Breast epithelium (tissue), 4 donors: ENCODE measurements at regions not wholly inside any gene's neighbourhood (a gene's known extent, or its start where the extent isn't known, plus 50 kb on each side); places are given as distances from the start of the nearest gene placed in this dataset.

ENCODE experiments used
- DNase-seq, 2 donors: peaks; one replicate each; pipeline ENCODE4 v3.0.0-alpha.2; 2019; ENCODE audit warnings: low spot score in 2 of 2
- H3K27ac ChIP-seq, 2 donors: fragments of 200-600 bp; sonication (generic) in 1 of 2; one replicate each; pipeline ENCODE4 v1.5.1; 2016 to 2019; ENCODE audit warnings: mild to moderate bottlenecking in 1 of 2
- H3K27me3 ChIP-seq, 2 donors: fragments of 200-600 bp; sonication (generic) in 1 of 2; one replicate each; pipeline versions ENCODE4 v1.5.1 to v1.6.0; 2017 to 2019; ENCODE audit warnings: control low read depth in 1 of 2, mild to moderate bottlenecking in 1 of 2
- H3K36me3 ChIP-seq: fragments of 200-600 bp; one replicate; pipeline ENCODE4 v1.5.1; 2019
- H3K4me1 ChIP-seq, 2 donors: fragments of 200-600 bp; sonication (generic); one replicate each; pipeline ENCODE4 v1.5.1; 2016 to 2019; ENCODE audit warnings: control low read depth in 1 of 2
- H3K4me3 ChIP-seq, 3 donors: fragments of 200-600 bp; sonication (generic); 1 replicate in 2 of 3; 2 replicates in 1 of 3; pipeline ENCODE4 v1.5.1; 2016 to 2019; ENCODE audit warnings: mild to moderate bottlenecking in 3 of 3, moderate library complexity in 2 of 3
- H3K9me3 ChIP-seq, 2 donors: fragments of 200-600 bp; sonication (generic) in 1 of 2; one replicate each; pipeline ENCODE4 v1.5.1; 2016 to 2019; ENCODE audit warnings: control low read depth in 1 of 2
- POLR2A ChIP-seq: fragments of 450-650 bp; IDR thresholded peaks from one replicate; pipeline ENCODE4 v1.6.1; 2016; ENCODE audit warnings: antibody characterized with exemption, mild to moderate bottlenecking, moderate library complexity
- POLR2AphosphoS5 ChIP-seq, 3 donors: sonication (generic); formaldehyde crosslinking; IDR thresholded peaks; one replicate each; pipeline ENCODE4 v1.6.1; 2017; ENCODE audit warnings: antibody characterized with exemption in 3 of 3
- intact Hi-C: fragments of 100-400 bp; cut with DNase I; formaldehyde crosslinking; loops from one replicate; pipeline ENCODE4 v1.15.1; 2023; ENCODE audit warnings: low total_unique reads
- TF ChIP-seq, protein P1 (sequence below), 3 donors: fragments of 450-650 bp; IDR thresholded peaks; one replicate each; pipeline ENCODE4 v1.5.1; 2016 to 2017; ENCODE audit warnings: antibody characterized with exemption in 3 of 3, mild to moderate bottlenecking in 3 of 3, moderate library complexity in 3 of 3

DNA sequence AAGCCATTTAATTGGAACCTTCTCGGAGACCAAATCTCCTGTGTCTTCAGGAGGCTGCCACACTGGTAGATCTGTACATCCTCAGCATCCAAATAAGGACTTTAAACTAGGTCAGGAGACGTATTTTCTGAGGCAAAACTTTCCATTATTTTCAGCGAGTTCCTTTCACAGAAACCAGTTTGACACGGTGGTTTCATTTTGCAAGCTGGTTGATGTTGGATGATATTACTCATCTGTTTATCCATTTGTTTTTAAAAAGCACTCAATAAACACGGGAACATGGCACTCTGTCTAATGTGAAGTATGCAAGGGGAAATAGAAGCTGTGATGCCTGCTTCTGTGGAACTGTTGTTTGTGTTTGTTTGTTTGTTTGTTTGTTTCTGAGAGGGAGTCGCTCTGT is 199.6 kb downstream of the ERCC6L2 start:
- no peak overlapping the region for H3K4me3 ChIP-seq
- intact Hi-C loops = no loop called here

DNA sequence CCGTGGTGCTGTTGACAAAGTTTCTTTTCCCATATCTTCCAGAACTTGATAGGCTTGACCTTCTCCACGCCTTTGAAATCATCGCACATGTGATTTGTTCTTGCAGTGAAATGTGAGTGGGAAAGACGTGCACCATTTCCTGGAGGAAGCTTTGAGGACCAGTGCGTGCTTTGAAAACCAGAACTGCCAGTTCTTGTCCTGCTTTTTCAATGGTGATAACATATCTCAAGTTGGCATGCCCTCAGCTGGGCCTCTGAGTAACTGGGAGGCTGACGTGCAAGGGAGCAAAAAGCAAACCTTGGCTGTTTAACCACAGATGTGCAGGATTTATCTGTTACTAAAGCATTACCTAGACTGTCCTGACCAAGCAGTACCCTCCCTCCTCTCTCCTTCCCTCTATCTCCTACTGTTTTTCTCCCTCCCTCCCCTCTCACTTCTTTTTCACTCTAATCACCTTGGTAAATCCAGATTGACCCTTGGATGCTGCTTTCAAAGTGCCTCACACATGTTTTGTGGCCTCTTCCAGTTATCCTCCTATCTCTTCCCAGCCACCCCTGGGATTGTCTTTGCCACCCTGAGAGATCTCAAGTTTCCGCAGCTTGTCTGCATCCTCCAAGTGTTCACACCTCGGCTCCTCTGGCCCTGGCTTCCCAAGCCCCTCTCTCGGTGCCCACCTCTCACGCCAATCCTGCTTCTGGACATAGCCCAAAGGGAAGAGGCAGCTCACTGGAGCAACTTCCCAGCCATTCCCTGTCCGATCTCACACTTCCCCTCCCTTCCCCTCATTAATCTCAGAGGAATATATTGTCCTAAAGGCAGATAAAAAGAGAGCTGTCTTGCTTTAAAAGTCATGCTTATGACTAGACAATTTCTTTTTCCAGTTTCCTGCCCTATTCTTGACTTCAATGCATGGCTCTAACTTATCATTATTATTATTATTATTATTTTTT is 198.3 kb downstream of the ERCC6L2 start:
- no peak overlapping the region for H3K27ac ChIP-seq
- no peak for DNase-seq
- no peaks in the 10 kb centered on the region for H3K9me3 ChIP-seq
- no peaks in the 10 kb centered on the region for H3K4me1 ChIP-seq
- no peak overlapping the region for H3K4me3 ChIP-seq
- H3K36me3 ChIP-seq = no peaks in the 10 kb centered on the region
- H3K27me3 ChIP-seq = no peaks in the 10 kb centered on the region
- intact Hi-C loops = no loop called here
- TF ChIP-seq POLR2A (no peak), POLR2AphosphoS5 (IDR thresholded peaks at IDR 0.05) (no peak)
- TF ChIP-seq, protein P1, sequence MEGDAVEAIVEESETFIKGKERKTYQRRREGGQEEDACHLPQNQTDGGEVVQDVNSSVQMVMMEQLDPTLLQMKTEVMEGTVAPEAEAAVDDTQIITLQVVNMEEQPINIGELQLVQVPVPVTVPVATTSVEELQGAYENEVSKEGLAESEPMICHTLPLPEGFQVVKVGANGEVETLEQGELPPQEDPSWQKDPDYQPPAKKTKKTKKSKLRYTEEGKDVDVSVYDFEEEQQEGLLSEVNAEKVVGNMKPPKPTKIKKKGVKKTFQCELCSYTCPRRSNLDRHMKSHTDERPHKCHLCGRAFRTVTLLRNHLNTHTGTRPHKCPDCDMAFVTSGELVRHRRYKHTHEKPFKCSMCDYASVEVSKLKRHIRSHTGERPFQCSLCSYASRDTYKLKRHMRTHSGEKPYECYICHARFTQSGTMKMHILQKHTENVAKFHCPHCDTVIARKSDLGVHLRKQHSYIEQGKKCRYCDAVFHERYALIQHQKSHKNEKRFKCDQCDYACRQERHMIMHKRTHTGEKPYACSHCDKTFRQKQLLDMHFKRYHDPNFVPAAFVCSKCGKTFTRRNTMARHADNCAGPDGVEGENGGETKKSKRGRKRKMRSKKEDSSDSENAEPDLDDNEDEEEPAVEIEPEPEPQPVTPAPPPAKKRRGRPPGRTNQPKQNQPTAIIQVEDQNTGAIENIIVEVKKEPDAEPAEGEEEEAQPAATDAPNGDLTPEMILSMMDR (IDR thresholded peaks at IDR 0.05) = no peak

More for the DNA sequence above, 199.6 kb downstream of the ERCC6L2 start:
- Histone ChIP-seq H3K4me1 (no peaks in the 10 kb centered on the region), H3K27ac (no peak overlapping the region), H3K27me3 (no peaks in the 10 kb centered on the region), H3K36me3 (no peaks in the 10 kb centered on the region), H3K9me3 (no peaks in the 10 kb centered on the region)
- TF ChIP-seq POLR2A = no peak
- TF ChIP-seq, protein P1 (IDR thresholded peaks at IDR 0.05) = no peak
- TF ChIP-seq POLR2AphosphoS5 (IDR thresholded peaks at IDR 0.05) = no peak
- no peak for DNase-seq

DNA sequence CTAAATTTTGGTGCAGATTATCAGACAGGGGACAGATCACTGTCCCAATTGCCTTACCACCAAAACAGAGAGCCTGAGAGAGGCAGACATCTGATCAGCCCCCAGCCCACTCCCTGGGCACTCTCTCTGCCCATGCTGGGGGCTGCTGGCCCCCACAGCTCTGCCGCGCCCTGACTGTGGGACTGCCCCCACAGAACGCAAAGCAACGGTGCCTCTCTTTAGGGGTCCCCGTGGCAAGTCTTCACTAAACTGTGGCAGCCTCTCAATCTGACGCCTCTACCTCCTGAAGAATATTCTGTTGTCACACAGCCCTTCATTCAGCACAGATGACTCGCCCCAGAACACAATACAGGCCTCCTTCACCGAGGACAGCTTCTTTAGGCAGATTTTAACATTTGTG is 197.4 kb downstream of the ERCC6L2 start:
- H3K9me3 ChIP-seq = no peaks in the 10 kb centered on the region
- no peak overlapping the region for H3K4me3 ChIP-seq
- no peaks in the 10 kb centered on the region for H3K36me3 ChIP-seq
- no peak overlapping the region for H3K27ac ChIP-seq
- TF ChIP-seq, protein P1 (IDR thresholded peaks at IDR 0.05) = no peak
- TF ChIP-seq POLR2AphosphoS5 (IDR thresholded peaks at IDR 0.05) = no peak
- TF ChIP-seq POLR2A = no peak
- H3K27me3 ChIP-seq = no peaks in the 10 kb centered on the region
- no peaks in the 10 kb centered on the region for H3K4me1 ChIP-seq
- intact Hi-C loops = no loop called here
- no peak for DNase-seq

DNA sequence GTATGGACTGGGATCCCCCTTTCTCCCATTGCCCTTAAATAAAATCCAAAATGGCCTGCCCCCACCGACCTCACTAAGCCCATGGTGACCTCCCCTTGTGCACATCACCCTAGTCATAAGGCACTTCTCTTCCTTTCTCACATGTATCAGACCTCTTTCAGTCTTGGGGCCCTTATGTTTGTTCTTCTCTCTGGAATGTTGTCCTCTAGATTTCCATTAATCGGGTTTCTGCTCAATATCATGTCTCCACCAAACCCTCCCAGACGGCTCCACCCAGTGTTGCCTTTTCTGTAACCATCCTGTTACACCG is 196.3 kb downstream of the ERCC6L2 start:
- no peaks in the 10 kb centered on the region for H3K9me3 ChIP-seq
- TF ChIP-seq POLR2AphosphoS5 (IDR thresholded peaks at IDR 0.05) (no peak), POLR2A (no peak)
- TF ChIP-seq, protein P1 (IDR thresholded peaks at IDR 0.05) = no peak
- intact Hi-C loops = no loop called here
- no peak overlapping the region for H3K4me3 ChIP-seq
- DNase-seq = no peak
- no peaks in the 10 kb centered on the region for H3K27me3 ChIP-seq
- no peak overlapping the region for H3K27ac ChIP-seq
- no peaks in the 10 kb centered on the region for H3K4me1 ChIP-seq
- H3K36me3 ChIP-seq = no peaks in the 10 kb centered on the region

DNA sequence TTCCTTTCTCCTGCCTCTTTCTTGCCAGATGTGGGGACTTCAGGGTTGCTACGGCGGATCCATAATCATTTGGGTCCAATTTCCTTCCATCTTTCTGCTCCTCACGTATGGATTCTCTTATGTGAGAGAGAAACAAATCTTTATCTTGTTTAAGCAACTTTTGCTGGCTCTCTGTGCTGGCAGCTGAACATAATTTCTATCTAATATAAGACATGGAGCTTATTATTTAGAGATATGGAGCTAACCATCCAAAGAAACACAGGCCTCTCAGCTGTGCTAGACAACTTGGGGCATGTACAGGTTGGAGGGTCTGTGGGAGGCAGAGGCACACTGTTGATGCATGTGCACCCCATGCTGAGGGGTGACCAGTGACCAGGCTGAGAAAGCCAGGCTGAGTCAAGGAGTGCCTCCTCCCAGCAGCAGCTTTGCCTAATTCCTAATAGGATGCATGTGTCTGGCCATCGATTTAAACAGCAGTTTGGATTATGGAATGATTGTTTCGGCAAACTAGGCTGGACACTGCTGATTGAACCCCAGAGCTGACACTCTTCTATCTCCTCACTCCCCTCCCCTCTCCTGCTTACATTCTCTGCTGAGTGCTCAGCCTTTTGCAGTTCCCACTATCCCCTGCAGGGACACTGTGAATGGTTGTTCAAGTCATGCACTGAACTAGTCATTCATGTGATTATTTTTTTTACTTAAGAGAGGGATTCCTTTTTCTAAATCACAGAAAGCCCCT is 195.8 kb downstream of the ERCC6L2 start:
- Histone ChIP-seq H3K4me1 (no peaks in the 10 kb centered on the region), H3K4me3 (no peak overlapping the region), H3K27me3 (no peaks in the 10 kb centered on the region), H3K9me3 (no peaks in the 10 kb centered on the region), H3K36me3 (no peaks in the 10 kb centered on the region), H3K27ac (no peak overlapping the region)
- no peak for DNase-seq
- intact Hi-C loops = no loop called here
- TF ChIP-seq POLR2AphosphoS5 (IDR thresholded peaks at IDR 0.05) (no peak), POLR2A (no peak)
- TF ChIP-seq, protein P1 (IDR thresholded peaks at IDR 0.05) = no peak
